Common myeloid progenitor, CD34-positive (primary cell): ENCODE measurements at regions not wholly inside any gene's neighbourhood (a gene's known extent, or its start where the extent isn't known, plus 50 kb on each side); places are given as distances from the start of the nearest gene placed in this dataset.
"Not testable (repeated sequence)": the region's sequence is repeated elsewhere in the genome, so short reads cannot be mapped to it uniquely, and the experiment has no call there.

Source experiments
- CTCF ChIA-PET: fragments of 350-600 bp; sonication (Branson Sonifier 250); formaldehyde crosslinking; loops from one replicate; lab custom pipeline; 2021; ENCODE audit warnings: antibody characterized with exemption; lab: Charles Lee
- POLR2A ChIA-PET: fragments of 350-600 bp; sonication (Branson Sonifier 250); formaldehyde crosslinking; loops from one replicate; lab custom pipeline; 2021; ENCODE audit warnings: antibody characterized with exemption; lab: Charles Lee
- DNase-seq, 3 donors: peaks; one replicate each; pipeline versions ENCODE4 v3.0.0 to v3.0.0-alpha.2; 2013
- H3K27ac ChIP-seq, 2 experiments: 1 replicate in 1 of 2; 2 replicates in 1 of 2; pipeline ENCODE4 v1.7.0; 2013; ENCODE audit warnings: inconsistent platforms in 2 of 2, low read length in 2 of 2, mild to moderate bottlenecking in 2 of 2, low read depth in 1 of 2, moderate library complexity in 1 of 2; ENCODE audit not compliant: severe bottlenecking in 2 of 2, insufficient read depth in 1 of 2, poor library complexity in 1 of 2
- H3K27me3 ChIP-seq, 5 experiments: replicated peaks in 2 of 5; 1 replicate in 3 of 5; 2 replicates in 2 of 5; pipeline versions ENCODE4 v1.6.1 to v1.7.0; 2013; ENCODE audit warnings: low read length in 4 of 5, mild to moderate bottlenecking in 2 of 5, moderate library complexity in 2 of 5, inconsistent platforms in 1 of 5; ENCODE audit not compliant: insufficient read depth in 5 of 5, control insufficient read depth in 4 of 5
- H3K36me3 ChIP-seq, 4 experiments: 1 replicate in 2 of 4; 2 replicates in 2 of 4; pipeline versions ENCODE4 v1.6.1 to v1.7.0; 2013; ENCODE audit warnings: low read length in 3 of 4, control low read depth in 1 of 4, mild to moderate bottlenecking in 1 of 4; ENCODE audit not compliant: control insufficient read depth in 4 of 4, insufficient read depth in 4 of 4
- H3K4me1 ChIP-seq, 4 experiments: 1 replicate in 3 of 4; 2 replicates in 1 of 4; pipeline versions ENCODE4 v1.6.1 to v1.7.1; 2013; ENCODE audit warnings: low read length in 3 of 4, mild to moderate bottlenecking in 3 of 4, control low read depth in 1 of 4, inconsistent platforms in 1 of 4, moderate library complexity in 1 of 4; ENCODE audit not compliant: control insufficient read depth in 4 of 4, insufficient read depth in 4 of 4; ENCODE audit errors: control extremely low read depth in 1 of 4
- H3K4me3 ChIP-seq, 7 experiments: 1 replicate in 4 of 7; 2 replicates in 3 of 7; pipeline versions ENCODE4 v1.5.1 to v1.7.0; 2013; ENCODE audit warnings: mild to moderate bottlenecking in 7 of 7, low read length in 6 of 7, moderate library complexity in 6 of 7, inconsistent platforms in 2 of 7, low read depth in 2 of 7, control low read depth in 1 of 7; ENCODE audit not compliant: insufficient read depth in 4 of 7, control insufficient read depth in 1 of 7; ENCODE audit errors: extremely low read depth in 1 of 7
- H3K9me3 ChIP-seq, 5 experiments: 1 replicate in 4 of 5; 2 replicates in 1 of 5; pipeline versions ENCODE4 v1.6.1 to v1.7.1; 2013; ENCODE audit warnings: low read length in 4 of 5, mild to moderate bottlenecking in 2 of 5, inconsistent platforms in 1 of 5, low read depth in 1 of 5, moderate library complexity in 1 of 5; ENCODE audit not compliant: control insufficient read depth in 4 of 5, insufficient read depth in 2 of 5; ENCODE audit errors: control extremely low read depth in 1 of 5
- WGBS: methylation state at CpG from one replicate; pipeline ENCODE4 v1.1.5; 2013; ENCODE audit not compliant: insufficient coverage; 5-methylcytosine and 5-hydroxymethylcytosine counted together

- POLR2A ChIA-PET = no interaction called here
- Histone ChIP-seq H3K4me1 (no peaks in the 10 kb centered on the region), H3K9me3 (no peaks in the 10 kb centered on the region), H3K36me3 (no peaks in the 10 kb centered on the region), H3K27me3 (no peaks in the 10 kb centered on the region), H3K4me3 (no peak overlapping the region), H3K27ac (no peak overlapping the region)
- 92% methylated on average over 2 of the region's 5 CpGs for WGBS
- no peak for DNase-seq
- CTCF ChIA-PET = no interaction called here
Observed at GRCh38 chr13:86476656-86477055, 677.4 kb upstream of the SLITRK6 start.

- ChIA-PET CTCF (no interaction called here), POLR2A (no interaction called here)
- WGBS = 82% methylated on average over 1 of the region's 3 CpGs
- Histone ChIP-seq H3K9me3 (no peaks in the 10 kb centered on the region), H3K27me3 (no peaks in the 10 kb centered on the region), H3K4me3 (no peak overlapping the region), H3K27ac (no peak overlapping the region), H3K4me1 (no peaks in the 10 kb centered on the region), H3K36me3 (no peaks in the 10 kb centered on the region)
- DNase-seq = no peak
Observed at GRCh38 chr13:86486582-86486981, 687.4 kb upstream of the SLITRK6 start.

- Histone ChIP-seq H3K36me3 (no peaks in the 10 kb centered on the region), H3K4me3 (no peak overlapping the region), H3K27ac (no peak overlapping the region), H3K4me1 (no peaks in the 10 kb centered on the region), H3K9me3 (no peaks in the 10 kb centered on the region), H3K27me3 (no peaks in the 10 kb centered on the region)
- POLR2A ChIA-PET = no interaction called here
- no CpG with 5 or more reads among the region's 1 CpG for WGBS
- CTCF ChIA-PET = no interaction called here
- no peak for DNase-seq
Observed at GRCh38 chr13:86491121-86491520, 691.9 kb upstream of the SLITRK6 start.

- POLR2A ChIA-PET, H3K27me3 ChIP-seq, H3K4me3 ChIP-seq, H3K9me3 ChIP-seq, CTCF ChIA-PET, H3K27ac ChIP-seq, H3K4me1 ChIP-seq, H3K36me3 ChIP-seq, DNase-seq: not testable (repeated sequence)
- 92% methylated on average over 8 of the region's 10 CpGs for WGBS
Observed at GRCh38 chr13:86501931-86502330, 702.7 kb upstream of the SLITRK6 start.

- no peaks in the 10 kb centered on the region for H3K9me3 ChIP-seq
- H3K4me1 ChIP-seq = no peaks in the 10 kb centered on the region
- CTCF ChIA-PET = no interaction called here
- H3K4me3 ChIP-seq = no peak overlapping the region
- H3K36me3 ChIP-seq = no peaks in the 10 kb centered on the region
- DNase-seq = no peak
- no peak overlapping the region for H3K27ac ChIP-seq
- 94% methylated on average over 2 of the region's 2 CpGs for WGBS
- POLR2A ChIA-PET = no interaction called here
- H3K27me3 ChIP-seq = no peaks in the 10 kb centered on the region
Observed at GRCh38 chr13:86510792-86511191, 711.6 kb upstream of the SLITRK6 start.

GRCh38 chr13:86541461-86541860 lies 742.2 kb upstream of the SLITRK6 start:
- Histone ChIP-seq H3K9me3 (no peaks in the 10 kb centered on the region), H3K4me1 (no peaks in the 10 kb centered on the region), H3K27ac (no peak overlapping the region), H3K27me3 (no peaks in the 10 kb centered on the region), H3K36me3 (no peaks in the 10 kb centered on the region), H3K4me3 (no peak overlapping the region)
- ChIA-PET CTCF (no interaction called here), POLR2A (no interaction called here)
- no peak for DNase-seq
- no CpG with 5 or more reads among the region's 3 CpGs for WGBS

GRCh38 chr13:86554066-86554465 lies 754.8 kb upstream of the SLITRK6 start:
- H3K9me3 ChIP-seq = no peaks in the 10 kb centered on the region
- no peaks in the 10 kb centered on the region for H3K36me3 ChIP-seq
- no peak overlapping the region for H3K4me3 ChIP-seq
- no peaks in the 10 kb centered on the region for H3K27me3 ChIP-seq
- POLR2A ChIA-PET = no interaction called here
- no peaks in the 10 kb centered on the region for H3K4me1 ChIP-seq
- H3K27ac ChIP-seq = no peak overlapping the region
- DNase-seq = no peak
- CTCF ChIA-PET = no interaction called here
